Left ventricle myocardium inferior (tissue), 1 donor: ENCODE measurements at regions not wholly inside any gene's neighbourhood (a gene's known extent, or its start where the extent isn't known, plus 50 kb on each side); places are given as distances from the start of the nearest gene placed in this dataset.

Source experiments
- DNase-seq: peaks from one replicate; pipeline ENCODE4 v3.0.0-alpha.2; 2020
- H3K27ac ChIP-seq: fragments of 200-600 bp; replicated peaks from 2 replicates; pipeline ENCODE4 v1.8.0; 2021
- H3K27me3 ChIP-seq: fragments of 200-600 bp; 2 replicates; pipeline ENCODE4 v1.8.0; 2021; ENCODE audit warnings: low read depth
- H3K36me3 ChIP-seq: fragments of 200-600 bp; 2 replicates; pipeline ENCODE4 v1.8.0; 2021
- H3K4me1 ChIP-seq: fragments of 200-600 bp; 2 replicates; pipeline ENCODE4 v1.8.0; 2021
- H3K4me3 ChIP-seq: fragments of 200-600 bp; 2 replicates; pipeline ENCODE4 v1.8.0; 2021; ENCODE audit warnings: mild to moderate bottlenecking, moderate library complexity
- H3K9me3 ChIP-seq: fragments of 200-600 bp; replicated peaks from 2 replicates; pipeline ENCODE4 v1.8.0; 2021
- intact Hi-C: fragments of 100-400 bp; cut with micrococcal nuclease; formaldehyde crosslinking; loops from one replicate; pipeline ENCODE4 v1.11.0; 2022
- TF ChIP-seq, protein P1 (sequence below): fragments of 200-600 bp; IDR thresholded peaks from 2 replicates; pipeline ENCODE4 v1.8.0; 2021; ENCODE audit warnings: antibody characterized with exemption, mild to moderate bottlenecking, borderline replicate concordance
- donor health status: DM: no; HTN: yes; CAD: no; lungs with severe emphysema.

DNA sequence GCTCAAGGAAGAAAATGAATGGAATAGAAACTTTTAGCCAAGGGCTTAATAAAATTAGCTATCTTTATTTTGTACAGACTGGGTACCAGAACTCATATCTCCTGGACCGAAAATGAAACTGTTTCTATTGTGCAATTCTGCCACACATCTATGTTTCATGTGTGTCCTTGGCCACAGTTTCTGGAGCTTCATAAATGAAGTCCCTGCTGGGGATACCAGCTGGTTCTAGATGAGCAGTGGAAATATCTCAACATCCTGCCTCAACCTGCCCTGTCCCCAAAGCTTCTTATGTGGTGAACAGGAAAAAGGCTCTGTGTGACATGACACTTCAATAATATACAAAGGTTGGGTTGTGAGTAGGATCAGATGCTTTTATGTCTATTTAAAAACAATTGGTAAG lies 310.1 kb upstream of the SORCS1 start:
- no peak for DNase-seq
- H3K4me3 ChIP-seq: no peak overlapping the region
- intact Hi-C loops: no loop called here

GRCh38 chr10:107473225-107473624 lies 308.7 kb upstream of the SORCS1 start:
- no peaks in the 10 kb centered on the region for H3K27me3 ChIP-seq
- no peak for DNase-seq
- H3K4me3 ChIP-seq: no peak overlapping the region
- H3K36me3 ChIP-seq: no peaks in the 10 kb centered on the region
- no peaks in the 10 kb centered on the region for H3K9me3 ChIP-seq
- H3K27ac ChIP-seq: no peak overlapping the region
- intact Hi-C loops: no loop called here
- TF ChIP-seq, protein P1, sequence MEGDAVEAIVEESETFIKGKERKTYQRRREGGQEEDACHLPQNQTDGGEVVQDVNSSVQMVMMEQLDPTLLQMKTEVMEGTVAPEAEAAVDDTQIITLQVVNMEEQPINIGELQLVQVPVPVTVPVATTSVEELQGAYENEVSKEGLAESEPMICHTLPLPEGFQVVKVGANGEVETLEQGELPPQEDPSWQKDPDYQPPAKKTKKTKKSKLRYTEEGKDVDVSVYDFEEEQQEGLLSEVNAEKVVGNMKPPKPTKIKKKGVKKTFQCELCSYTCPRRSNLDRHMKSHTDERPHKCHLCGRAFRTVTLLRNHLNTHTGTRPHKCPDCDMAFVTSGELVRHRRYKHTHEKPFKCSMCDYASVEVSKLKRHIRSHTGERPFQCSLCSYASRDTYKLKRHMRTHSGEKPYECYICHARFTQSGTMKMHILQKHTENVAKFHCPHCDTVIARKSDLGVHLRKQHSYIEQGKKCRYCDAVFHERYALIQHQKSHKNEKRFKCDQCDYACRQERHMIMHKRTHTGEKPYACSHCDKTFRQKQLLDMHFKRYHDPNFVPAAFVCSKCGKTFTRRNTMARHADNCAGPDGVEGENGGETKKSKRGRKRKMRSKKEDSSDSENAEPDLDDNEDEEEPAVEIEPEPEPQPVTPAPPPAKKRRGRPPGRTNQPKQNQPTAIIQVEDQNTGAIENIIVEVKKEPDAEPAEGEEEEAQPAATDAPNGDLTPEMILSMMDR: no peak
- no peaks in the 10 kb centered on the region for H3K4me1 ChIP-seq

More for the DNA sequence above, 310.1 kb upstream of the SORCS1 start:
- Histone ChIP-seq H3K27ac (no peak overlapping the region), H3K4me1 (no peaks in the 10 kb centered on the region), H3K9me3 (no peaks in the 10 kb centered on the region), H3K27me3 (no peaks in the 10 kb centered on the region), H3K36me3 (no peaks in the 10 kb centered on the region)
- TF ChIP-seq, protein P1: no peak

DNA sequence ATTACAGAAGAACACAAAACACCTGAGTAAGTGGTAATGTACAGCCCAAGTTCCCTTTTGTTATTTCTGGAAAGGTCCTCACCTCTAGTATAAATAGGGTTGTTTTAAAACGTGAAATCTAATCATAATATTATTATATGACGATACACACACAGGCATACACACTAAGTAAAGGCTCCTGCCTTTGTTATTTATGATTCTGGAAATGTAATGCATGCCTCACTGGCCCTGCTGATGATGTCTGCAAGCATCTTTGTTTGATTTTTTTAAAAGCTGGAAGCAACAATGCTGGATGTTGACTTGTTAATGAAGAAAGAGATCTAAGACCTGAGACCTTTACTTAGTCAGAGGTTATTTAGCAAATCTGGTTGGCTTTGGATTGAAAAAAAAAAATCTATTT lies 307.4 kb upstream of the SORCS1 start:
- H3K27me3 ChIP-seq: no peaks in the 10 kb centered on the region
- intact Hi-C loops: no loop called here
- TF ChIP-seq, protein P1: no peak
- H3K4me3 ChIP-seq: no peak overlapping the region
- H3K4me1 ChIP-seq: no peaks in the 10 kb centered on the region
- no peak overlapping the region for H3K27ac ChIP-seq
- no peaks in the 10 kb centered on the region for H3K9me3 ChIP-seq
- no peaks in the 10 kb centered on the region for H3K36me3 ChIP-seq
- no peak for DNase-seq

DNA sequence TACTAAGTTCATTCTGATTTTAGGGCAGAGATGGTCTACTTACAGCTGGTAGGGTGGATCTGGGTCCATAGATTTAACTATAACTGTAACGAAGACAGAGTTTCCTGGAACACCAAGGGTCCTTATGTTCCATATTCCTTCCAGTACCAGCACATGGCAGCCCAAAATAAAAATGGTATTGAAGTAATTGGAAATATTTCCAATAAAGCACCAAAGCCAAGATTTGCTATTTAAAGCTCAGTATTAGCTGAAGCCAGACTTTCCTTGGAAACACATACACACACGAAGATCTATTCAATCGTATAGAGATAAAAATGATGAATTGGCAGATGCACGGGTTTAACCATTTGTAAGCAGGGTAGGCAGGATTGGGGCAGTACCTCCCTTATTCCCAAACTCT lies 289.1 kb upstream of the SORCS1 start:
- intact Hi-C loops: no loop called here
- no peak for DNase-seq
- no peaks in the 10 kb centered on the region for H3K9me3 ChIP-seq
- no peaks in the 10 kb centered on the region for H3K27me3 ChIP-seq
- no peak overlapping the region for H3K27ac ChIP-seq
- H3K36me3 ChIP-seq: no peaks in the 10 kb centered on the region
- H3K4me1 ChIP-seq: no peaks in the 10 kb centered on the region
- no peak overlapping the region for H3K4me3 ChIP-seq
- TF ChIP-seq, protein P1: no peak

DNA sequence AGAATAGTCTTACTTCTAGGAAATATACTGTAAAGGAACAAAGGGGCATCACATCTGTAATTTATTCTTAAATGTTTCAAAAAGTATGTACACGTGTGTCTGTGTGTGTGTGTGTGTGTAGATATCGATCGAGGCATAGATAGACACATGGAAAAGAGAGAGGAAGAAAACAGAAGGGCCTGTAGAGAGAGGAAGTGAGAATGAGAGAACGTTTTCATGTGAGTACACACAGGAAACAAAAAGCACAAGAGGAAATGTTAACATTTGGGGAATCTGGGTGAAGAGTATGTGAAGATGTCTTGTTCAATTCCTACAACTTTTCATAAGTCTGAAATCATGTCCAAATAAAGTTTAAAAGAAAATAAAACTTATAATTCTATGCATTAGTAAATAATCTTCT lies 286.5 kb upstream of the SORCS1 start:
- Histone ChIP-seq H3K4me1 (no peaks in the 10 kb centered on the region), H3K4me3 (no peak overlapping the region), H3K36me3 (no peaks in the 10 kb centered on the region), H3K9me3 (no peaks in the 10 kb centered on the region), H3K27ac (no peak overlapping the region), H3K27me3 (no peaks in the 10 kb centered on the region)
- intact Hi-C loops: no loop called here
- TF ChIP-seq, protein P1: no peak
- DNase-seq: no peak

DNA sequence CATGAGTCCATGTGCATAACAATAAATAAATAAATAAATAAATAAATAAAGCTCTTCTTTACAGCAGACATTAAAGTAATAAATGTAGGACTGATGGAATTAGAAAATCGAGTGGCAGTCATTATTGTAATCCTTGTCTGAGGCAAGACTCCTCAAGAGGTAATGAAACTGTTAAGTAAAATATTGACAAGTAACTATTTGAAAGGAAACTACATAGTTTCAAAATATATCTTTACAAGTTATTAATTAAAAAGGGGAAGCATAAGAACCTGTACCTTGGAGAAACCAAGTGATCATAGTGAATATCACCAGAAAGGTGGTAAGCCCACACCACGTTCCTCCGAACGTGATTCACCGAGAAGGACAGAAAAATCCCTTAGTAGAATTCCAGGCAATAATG lies 285.6 kb upstream of the SORCS1 start:
- TF ChIP-seq, protein P1: no peak
- DNase-seq: no peak
- H3K4me3 ChIP-seq: no peak overlapping the region
- no peaks in the 10 kb centered on the region for H3K27me3 ChIP-seq
- H3K4me1 ChIP-seq: no peaks in the 10 kb centered on the region
- intact Hi-C loops: no loop called here
- no peaks in the 10 kb centered on the region for H3K36me3 ChIP-seq
- H3K27ac ChIP-seq: no peak overlapping the region
- no peaks in the 10 kb centered on the region for H3K9me3 ChIP-seq
